Panc1 (cell line): ENCODE measurements at regions not wholly inside any gene's neighbourhood (a gene's known extent, or its start where the extent isn't known, plus 50 kb on each side); places are given as distances from the start of the nearest gene placed in this dataset.

ENCODE experiments used
- ATAC-seq: fragments of 200-7000 bp; cut with Tn5 transposase; 2 replicates; pipeline ENCODE4 v1.9.1; 2020; ENCODE audit warnings: mild to moderate bottlenecking, moderate library complexity
- BruUV-seq: library from RNA; stranded (reverse); fragments of 400-500 nt; replicated peaks from 2 replicates; lab custom pipeline; 2021; lab: Mats Ljungman, UMichigan
- CTCF ChIA-PET: fragments of 300-600 bp; sonication (Branson Sonifier 250); formaldehyde crosslinking; loops from one replicate; lab custom pipeline; 2022; ENCODE audit warnings: antibody characterized with exemption; lab: Charles Lee
- POLR2A ChIA-PET: fragments of 300-600 bp; sonication (Branson Sonifier 250); formaldehyde crosslinking; loops from one replicate; lab custom pipeline; 2022; ENCODE audit warnings: antibody characterized with exemption; lab: Charles Lee
- DNase-seq: peaks from one replicate; pipeline ENCODE4 v3.0.0-alpha.2; 2010; ENCODE audit warnings: low read depth, low spot score
- H3K27ac ChIP-seq: 2 replicates; pipeline ENCODE4 v1.5.1; 2011; ENCODE audit warnings: mild to moderate bottlenecking, low read length, inconsistent platforms
- H3K27me3 ChIP-seq: fragments of 200-500 bp; sonication (Bioruptor generic); 2 replicates; pipeline ENCODE4 v1.6.0; 2014; ENCODE audit warnings: low read length, inconsistent platforms; ENCODE audit not compliant: control insufficient read depth, insufficient read depth
- H3K36me3 ChIP-seq: fragments of 200-500 bp; sonication (Bioruptor generic); 2 replicates; pipeline ENCODE4 v1.5.1; 2014; ENCODE audit warnings: inconsistent platforms, mild to moderate bottlenecking, low read length, moderate library complexity; ENCODE audit not compliant: control insufficient read depth, insufficient read depth
- H3K4me1 ChIP-seq: 2 replicates; pipeline ENCODE4 v1.5.1; 2011; ENCODE audit warnings: inconsistent platforms, mild to moderate bottlenecking, low read length, moderate library complexity; ENCODE audit not compliant: control insufficient read depth, insufficient read depth
- H3K4me3 ChIP-seq, 2 experiments: 2 replicates each; pipeline ENCODE4 v1.5.1; 2011 to 2012; ENCODE audit warnings: low read depth in 2 of 2, low read length in 2 of 2, mild to moderate bottlenecking in 2 of 2, inconsistent platforms in 1 of 2, moderate library complexity in 1 of 2
- H3K9me3 ChIP-seq: fragments of 200-500 bp; sonication (Bioruptor generic); 2 replicates; pipeline ENCODE4 v1.5.1; 2014; ENCODE audit warnings: low read depth, mild to moderate bottlenecking, inconsistent platforms, low read length, moderate library complexity; ENCODE audit not compliant: control insufficient read depth, insufficient read depth
- CTCF ChIP-seq: fragments of 450-650 bp; IDR thresholded peaks from 2 replicates; pipeline ENCODE4 v1.5.1; 2017; ENCODE audit warnings: mild to moderate bottlenecking
- POLR2AphosphoS5 ChIP-seq: IDR thresholded peaks from 2 replicates; pipeline ENCODE4 v1.6.1; 2012; ENCODE audit warnings: mild to moderate bottlenecking, low read depth, low read length, moderate library complexity
- REST ChIP-seq, 2 experiments: IDR thresholded peaks; 2 replicates each; pipeline ENCODE4 v1.6.1; 2011 to 2012; ENCODE audit warnings: low read depth in 2 of 2, control low read depth in 1 of 2, low read length in 1 of 2, mild to moderate bottlenecking in 1 of 2, moderate library complexity in 1 of 2; ENCODE audit not compliant: insufficient read depth in 1 of 2
- SIN3A ChIP-seq: IDR thresholded peaks from 2 replicates; pipeline ENCODE4 v1.6.1; 2012; ENCODE audit warnings: low read depth, mild to moderate bottlenecking, low read length, moderate library complexity, borderline replicate concordance; ENCODE audit not compliant: insufficient read depth
- TCF7L2 ChIP-seq: IDR thresholded peaks from 2 replicates; pipeline ENCODE4 v1.6.1; 2011; ENCODE audit warnings: mild to moderate bottlenecking, low read depth, low read length, inconsistent platforms
- in situ Hi-C: cut with HindIII; loops from 2 replicates; pipeline ENCODE4 v1.10.0; 2016; ENCODE audit warnings: low sequenced_read_pairs, low pct_unique_long_range_greater_than_20kb
- intact Hi-C: fragments of 100-400 bp; cut with micrococcal nuclease; formaldehyde crosslinking; loops from one replicate; pipeline ENCODE4 v1.10.0; 2022; ENCODE audit not compliant: unreplicated experiment

- in situ Hi-C loops: no loop called here
- H3K27me3 ChIP-seq: no peaks in the 10 kb centered on the region; the same call in 1 of the 2 replicates
- ATAC-seq: no peak
- ChIA-PET POLR2A (no interaction called here), CTCF (no interaction called here)
- BruUV-seq: no TSS peak
- no peak for DNase-seq
- intact Hi-C loops: no loop called here
- no peak overlapping the region for H3K4me3 ChIP-seq
- no peaks in the 10 kb centered on the region for H3K36me3 ChIP-seq
- H3K4me1 ChIP-seq: no peaks in the 10 kb centered on the region
- no peak for TF ChIP-seq POLR2AphosphoS5
- no peak for TF ChIP-seq TCF7L2
- TF ChIP-seq SIN3A: no peak
- no peak for TF ChIP-seq CTCF
- no peak for TF ChIP-seq REST (IDR thresholded peaks at IDR 0.05; ENCODE audit: insufficient read depth in 1 of 2, low read depth in 2 of 2, low read length in 1 of 2)
- no peak overlapping the region for H3K27ac ChIP-seq
- no peaks in the 10 kb centered on the region for H3K9me3 ChIP-seq
These were observed 222.7 kb upstream of the FOXA2 start for GRCh38 chr20:22807045-22807444.

- POLR2A ChIA-PET: no interaction called here
- Histone ChIP-seq H3K4me1 (no peaks in the 10 kb centered on the region), H3K9me3 (no peaks in the 10 kb centered on the region), H3K36me3 (no peaks in the 10 kb centered on the region), H3K27ac (no peak overlapping the region), H3K4me3 (no peak overlapping the region), H3K27me3 (no peaks in the 10 kb centered on the region)
- intact Hi-C loops: no loop called here
- ATAC-seq (no peak), DNase-seq (no peak)
- no peak for TF ChIP-seq CTCF
- TF ChIP-seq POLR2AphosphoS5: no peak
- no peak for TF ChIP-seq TCF7L2
- TF ChIP-seq REST (IDR thresholded peaks at IDR 0.05; ENCODE audit: insufficient read depth in 1 of 2, low read depth in 2 of 2, low read length in 1 of 2): no peak
- TF ChIP-seq SIN3A: no peak
- CTCF ChIA-PET: no interaction called here
- BruUV-seq: no TSS peak
- in situ Hi-C loops: no loop called here
These were observed 223.4 kb upstream of the FOXA2 start for GRCh38 chr20:22807646-22808244.
